HG03095 (cell line): ENCODE measurements at regions not wholly inside any gene's neighbourhood (a gene's known extent, or its start where the extent isn't known, plus 50 kb on each side); places are given as distances from the start of the nearest gene placed in this dataset.

ENCODE experiments used
- ATAC-seq: cut with Tn5 transposase; IDR thresholded peaks from one replicate; pipeline ENCODE4 v1.9.1; 2021; ENCODE audit warnings: moderate library complexity; ENCODE audit not compliant: unreplicated experiment

DNA sequence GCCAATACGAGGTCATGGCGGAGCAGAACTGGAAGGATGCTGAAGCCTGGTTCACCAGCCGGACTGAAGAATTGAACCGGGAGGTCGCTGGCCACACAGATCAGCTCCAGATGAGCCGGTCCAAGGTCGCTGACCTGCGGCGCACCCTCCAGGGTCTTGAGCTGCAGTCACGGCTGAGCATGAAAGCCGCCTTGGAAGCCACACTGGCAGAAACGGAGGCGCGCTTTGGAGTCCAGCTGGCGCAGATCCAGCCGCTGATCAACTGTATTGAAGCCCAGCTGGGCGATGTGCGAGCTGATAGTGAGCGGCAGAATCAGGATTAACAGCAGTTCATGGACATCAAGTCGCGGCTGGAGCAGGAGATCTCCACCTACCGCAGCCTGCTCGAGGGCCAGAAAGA, 296.9 kb downstream of the OGFRL1 start:
- no peak for ATAC-seq

DNA sequence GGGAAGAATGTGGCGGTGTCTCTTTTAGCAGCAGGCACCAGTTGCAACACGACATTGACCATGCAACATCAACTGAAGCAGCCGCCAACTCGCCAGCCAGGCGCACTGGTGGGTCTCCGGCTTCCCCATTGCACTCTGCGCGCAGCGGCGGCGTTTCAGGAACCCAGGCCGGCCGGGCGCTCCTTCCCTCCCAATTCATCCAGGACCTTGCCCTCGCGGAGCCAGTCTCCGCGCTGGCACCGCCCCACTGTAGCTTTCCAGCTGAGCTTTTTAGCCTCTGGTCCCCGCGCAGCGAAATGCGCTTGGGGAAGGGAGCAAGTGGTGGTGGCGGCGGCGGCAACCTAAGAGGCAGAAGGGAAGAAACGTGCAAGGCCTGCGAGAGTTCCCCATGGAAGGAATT, 297.9 kb upstream of the RIMS1 start:
- ATAC-seq, result no peak

DNA sequence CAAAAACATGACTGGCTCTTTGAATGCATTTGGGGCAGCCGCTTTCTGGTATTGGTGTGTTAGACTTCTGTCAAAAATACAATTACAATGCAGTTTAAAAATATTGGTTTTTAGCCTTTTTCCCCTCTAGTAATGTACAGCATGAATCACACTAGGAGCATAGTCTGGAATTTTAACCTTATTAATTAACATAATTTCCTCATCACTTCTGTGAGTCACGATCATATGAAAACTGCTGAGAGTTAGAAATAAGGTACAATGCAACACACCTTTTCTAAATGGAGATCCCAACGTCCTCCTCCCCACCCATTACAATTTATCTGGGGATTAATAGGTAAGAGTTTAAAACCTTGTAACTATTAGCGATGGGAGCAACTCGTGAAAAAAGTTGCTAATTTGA, 297.1 kb upstream of the RIMS1 start:
- ATAC-seq, result no peak

DNA sequence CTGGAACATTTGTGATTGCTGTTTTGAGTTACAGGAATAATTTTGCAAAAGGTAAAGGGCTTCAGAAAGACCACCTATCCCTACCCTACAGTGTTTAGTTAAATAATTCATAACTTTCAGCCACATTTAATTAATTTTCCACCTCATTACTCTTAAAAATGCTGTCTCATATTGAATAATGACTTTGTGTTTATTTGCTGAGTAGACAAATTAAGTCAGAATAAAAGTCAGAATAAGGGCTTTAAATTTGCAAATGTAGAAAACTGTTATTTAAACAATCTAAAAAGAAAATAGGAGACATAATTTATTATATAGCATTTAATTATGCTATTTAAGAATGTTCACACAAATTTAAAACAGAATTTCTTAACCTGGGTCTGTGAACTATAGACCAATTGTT, 293.7 kb upstream of the RIMS1 start:
- no peak for ATAC-seq

DNA sequence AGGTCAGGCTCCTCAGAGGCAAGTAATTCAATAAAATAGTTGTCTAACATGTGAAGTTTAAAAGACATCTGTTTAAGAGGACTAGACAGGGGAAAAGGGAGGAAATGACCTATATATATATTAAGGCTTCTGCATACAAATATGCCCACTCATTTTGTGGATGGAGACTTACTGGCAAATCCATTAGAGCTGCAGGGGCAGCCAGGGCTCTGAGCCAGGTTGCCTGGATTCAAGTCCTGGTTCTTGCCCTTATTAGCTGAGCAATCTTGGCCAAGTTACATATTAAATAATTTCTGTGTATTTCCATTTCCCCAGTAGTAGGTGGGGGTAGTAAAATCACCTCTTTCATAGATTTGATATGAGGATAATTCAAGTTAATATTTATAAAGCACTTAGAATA, 287.0 kb upstream of the RIMS1 start:
- no peak for ATAC-seq

DNA sequence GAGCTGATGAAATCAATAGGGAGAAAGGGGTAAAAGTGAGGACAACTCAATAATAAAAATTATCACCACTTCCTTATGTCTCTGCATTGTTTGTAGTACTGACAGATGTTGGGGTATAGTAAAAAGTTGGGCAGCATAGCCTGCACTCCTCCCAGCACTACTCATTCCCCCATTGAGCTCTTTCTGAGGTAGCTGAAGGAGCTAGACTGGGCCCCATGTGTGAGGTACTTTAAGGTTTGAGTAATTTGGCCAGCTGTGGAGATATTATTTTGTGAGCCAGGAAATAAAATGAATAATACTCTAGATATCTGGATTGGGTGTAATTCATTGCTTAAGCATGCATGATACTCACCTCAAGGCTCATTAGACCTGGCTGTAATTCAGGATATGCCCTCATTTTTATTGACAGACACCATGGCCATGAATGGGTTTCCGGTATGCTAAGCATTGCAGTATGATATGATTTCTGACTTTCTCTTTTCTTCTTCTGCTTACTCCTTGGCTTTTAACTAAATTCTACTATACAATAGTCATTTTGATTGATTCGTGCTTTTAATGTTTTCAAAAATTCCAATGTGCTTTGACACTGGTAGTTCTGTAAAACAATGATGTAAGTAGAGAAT, 283.9 kb upstream of the RIMS1 start:
- no peak for ATAC-seq

DNA sequence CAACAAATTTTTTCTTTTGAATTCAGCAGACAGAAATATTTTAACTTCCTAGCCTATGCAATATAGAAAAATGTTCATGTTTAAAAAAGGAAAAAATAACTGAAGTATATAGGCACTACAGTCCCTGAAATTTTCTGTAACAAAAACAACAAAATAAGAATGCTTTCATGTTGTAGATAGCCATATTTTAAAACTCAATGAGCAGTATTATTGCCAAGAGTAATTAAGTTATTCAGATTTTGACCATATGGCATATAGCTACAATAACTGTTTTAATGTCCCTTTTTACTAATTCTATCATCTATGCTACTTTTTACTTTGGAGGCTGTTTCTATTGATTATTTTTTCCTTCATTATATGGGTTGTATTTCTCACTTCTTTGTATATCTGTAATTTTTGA, 283.3 kb upstream of the RIMS1 start:
- no peak for ATAC-seq

DNA sequence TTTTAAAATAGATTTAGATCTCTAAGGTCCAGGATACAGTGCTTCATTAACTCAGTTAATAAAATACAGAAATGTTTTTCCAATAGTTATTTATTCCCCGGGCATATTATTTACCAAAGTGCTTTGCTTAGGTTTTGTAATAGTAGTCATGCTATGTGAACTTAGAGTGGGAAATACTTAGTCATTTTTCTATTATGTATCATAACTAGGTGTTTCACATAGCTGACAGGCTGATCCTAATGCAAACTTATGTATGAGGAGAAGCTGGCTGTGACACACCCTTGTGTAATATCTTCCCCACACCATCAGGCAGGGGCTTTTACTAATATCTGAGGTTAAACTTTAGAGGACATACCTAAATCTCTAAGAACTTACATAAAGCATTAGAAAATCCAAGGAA, 277.7 kb upstream of the RIMS1 start:
- ATAC-seq, result no peak

DNA sequence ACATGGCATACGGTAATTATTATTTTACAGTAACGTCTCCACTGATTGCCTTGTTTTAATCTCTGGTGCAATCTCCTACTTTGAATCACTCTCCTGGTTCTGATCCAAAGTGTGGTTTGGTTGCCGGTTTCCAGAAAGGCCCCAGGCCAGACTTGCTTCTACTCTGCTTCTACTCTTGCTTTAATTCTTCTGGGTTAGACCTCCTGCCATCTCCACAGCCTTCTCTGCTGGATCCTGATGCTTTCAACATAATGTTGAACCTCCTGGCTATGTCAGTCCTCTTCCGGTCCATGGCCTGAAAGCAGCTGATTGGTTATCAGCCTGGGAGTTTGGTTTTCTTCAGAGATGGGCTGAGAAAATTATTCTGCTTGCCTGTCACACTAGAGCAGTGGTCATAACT, 266.5 kb upstream of the RIMS1 start:
- no peak for ATAC-seq

DNA sequence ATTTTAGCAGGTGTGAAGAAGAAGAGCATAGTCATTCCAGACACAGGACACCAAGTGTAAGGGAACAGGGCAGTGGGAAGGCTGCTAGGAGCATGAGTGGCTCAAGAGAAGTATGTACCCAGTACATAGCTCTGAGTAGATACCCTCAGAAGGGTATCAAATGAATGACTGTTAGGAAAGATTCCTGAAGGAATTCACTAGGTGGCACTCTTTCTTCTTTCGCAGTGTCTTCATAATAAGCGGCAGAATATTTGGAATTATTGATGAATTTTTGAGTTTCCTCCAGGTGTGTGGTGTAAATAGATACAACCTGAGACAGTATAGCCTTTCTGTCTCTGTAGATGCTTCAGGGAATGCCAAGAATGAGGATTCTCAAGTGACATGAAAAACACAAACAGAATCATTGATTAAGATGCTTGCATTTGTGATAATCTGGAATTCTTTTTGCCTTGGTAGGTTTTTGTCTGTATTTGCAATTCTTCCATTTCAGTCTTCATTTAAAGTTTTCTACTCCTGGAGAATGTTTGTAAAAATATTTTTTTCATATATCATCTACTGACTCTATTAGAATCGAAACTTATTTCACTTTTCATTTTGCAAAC, 264.3 kb upstream of the RIMS1 start:
- ATAC-seq, result no peak

DNA sequence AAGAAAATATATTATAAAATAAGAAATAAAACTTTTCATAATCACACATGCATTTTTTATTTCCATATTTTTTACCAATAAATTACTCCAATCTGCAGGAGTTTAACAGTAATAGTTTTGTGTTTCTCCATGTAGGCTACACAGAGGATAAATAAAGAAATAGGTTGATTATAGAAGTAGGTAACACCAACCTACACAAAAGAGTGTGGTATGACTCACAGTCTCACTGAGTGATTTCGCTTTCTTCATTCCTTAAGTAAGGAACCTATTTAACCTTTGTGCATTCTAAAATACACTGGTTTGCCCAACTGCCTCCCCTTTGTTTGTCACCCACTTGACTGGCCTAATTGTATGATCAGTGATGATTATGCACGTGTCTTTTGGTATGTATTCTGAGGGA, 244.2 kb upstream of the RIMS1 start:
- ATAC-seq, result no peak

DNA sequence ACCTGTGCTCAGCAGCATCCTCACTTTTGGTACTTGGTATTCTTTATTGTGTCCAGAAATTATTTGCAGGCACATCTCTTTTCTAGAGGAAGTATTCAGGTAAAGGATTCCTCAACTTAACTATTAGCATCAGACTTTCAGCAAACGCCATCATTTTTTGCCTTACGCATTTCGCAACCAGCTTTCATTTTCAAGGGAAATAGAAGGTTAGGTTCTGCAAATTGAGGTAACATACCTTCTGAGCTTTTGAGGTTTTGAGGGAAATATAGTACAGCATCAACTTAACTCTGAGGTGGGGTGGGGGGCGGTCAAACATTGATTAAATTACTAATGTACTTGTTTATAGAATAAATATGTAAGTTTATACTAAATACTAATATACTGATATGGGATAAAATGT, 243.6 kb upstream of the RIMS1 start:
- no peak for ATAC-seq

DNA sequence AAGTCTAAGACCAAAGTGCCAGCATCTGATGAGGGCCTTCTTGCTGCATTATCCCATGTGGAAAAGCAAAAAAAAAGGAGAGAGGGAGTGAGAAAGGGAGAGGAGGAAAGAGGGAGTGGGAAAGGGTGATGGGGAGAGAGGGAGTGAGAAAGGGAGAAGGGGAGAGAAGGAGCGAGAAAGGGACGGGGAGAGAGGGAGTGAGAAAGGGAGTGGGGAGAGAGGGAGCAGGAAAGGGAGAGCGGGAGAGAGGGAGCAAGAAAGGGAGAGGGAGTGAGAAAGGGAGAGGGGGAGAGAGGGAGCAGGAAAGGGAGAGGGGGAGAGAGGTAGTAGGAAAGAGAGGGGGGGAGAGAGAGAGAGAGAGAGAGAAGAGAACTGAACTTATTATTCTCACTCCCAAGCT, 241.1 kb upstream of the RIMS1 start:
- ATAC-seq, result no peak

DNA sequence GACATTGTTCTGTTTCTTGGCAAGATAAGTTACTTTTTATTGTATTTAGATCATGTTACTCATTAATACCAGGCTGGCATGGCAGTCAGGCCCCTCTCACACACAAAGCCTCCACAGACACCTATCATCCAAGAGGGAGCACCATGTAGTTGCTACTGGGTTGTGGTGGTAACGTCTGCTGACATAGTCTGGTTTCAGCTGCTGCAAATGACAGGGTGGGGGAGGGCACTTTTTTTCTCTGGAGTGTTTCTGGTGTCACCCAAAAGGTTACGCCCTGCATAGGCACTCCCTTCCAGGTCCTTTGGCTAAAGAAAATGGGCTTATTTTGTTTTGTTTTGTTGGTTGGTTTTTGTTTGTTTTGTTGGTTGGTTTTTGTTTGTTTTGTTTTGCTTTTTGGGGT, 236.4 kb upstream of the RIMS1 start:
- ATAC-seq, result no peak

DNA sequence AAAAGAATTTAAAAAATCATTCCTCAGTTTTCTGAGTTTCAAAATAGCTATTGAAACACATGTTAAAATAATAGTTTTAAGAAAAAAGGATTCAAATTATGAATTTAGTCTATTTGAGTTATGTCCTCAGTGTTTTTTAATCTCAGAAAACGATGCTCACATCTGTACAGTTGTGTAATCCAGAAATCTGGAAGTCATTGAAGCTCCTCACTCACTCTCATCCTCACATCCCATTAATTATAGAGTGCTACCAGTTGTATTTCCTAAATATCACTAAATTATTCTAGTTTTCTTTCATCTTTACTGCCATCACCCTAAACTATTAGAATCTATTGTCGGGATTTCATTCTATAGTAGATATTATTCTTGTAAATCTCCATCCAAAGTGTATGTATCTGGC, 234.7 kb upstream of the RIMS1 start:
- ATAC-seq, result no peak

DNA sequence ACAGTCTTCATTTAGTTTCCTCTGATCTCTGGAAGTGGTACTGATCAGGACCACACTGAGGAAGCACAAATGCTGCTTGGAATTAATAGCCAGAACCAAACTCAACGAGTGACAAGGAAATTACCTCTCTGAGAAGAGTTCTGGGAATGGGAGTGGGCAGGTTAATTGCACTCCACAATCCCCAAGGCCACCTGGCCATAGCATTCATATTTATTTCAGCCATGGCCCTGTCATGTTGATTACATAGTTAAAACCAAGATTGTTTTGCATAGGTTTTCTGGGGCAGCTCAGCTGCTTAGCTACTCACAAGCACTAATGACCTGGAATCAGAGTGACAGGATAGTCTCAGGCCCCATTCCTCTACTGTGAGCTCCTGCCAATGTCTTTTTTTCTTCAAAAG, 230.2 kb upstream of the RIMS1 start:
- no peak for ATAC-seq

DNA sequence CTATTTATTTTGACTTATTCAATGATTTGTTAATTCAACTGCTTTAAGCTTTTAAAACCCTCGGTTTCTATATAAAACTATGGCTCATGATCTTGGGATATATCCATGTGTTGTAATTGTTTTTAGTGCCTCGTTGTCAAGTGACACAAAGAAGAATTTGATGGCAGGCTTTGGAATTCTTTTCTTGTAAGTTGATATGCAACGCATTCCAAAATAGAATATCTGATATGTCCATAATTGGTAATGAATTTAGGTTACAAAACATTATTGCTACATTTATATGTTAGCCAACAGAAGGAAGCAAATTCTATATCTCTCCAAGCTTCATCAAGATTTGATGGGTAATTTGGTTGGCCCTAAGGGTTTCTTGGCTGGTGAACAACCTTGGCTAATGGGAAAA, 220.4 kb upstream of the RIMS1 start:
- no peak for ATAC-seq

DNA sequence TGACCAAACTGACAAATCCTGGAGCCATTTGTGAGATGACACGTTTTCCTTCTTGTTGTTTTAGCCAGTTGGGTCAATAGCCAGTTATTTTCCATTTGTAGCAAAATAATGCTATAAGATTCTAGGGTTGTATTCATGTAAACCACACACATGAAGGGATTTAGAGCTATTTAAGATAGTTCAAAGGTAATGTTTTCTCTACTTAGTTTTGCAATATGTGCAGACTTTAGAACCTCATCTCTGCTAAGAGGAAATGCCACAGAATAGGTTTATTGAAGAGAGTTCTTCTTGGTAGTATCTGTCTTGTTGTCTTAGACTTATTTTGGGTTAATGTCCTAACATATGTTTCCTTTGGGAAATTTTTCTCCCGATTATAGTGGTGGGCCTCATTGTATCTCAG, 213.5 kb upstream of the RIMS1 start:
- ATAC-seq, result no peak

DNA sequence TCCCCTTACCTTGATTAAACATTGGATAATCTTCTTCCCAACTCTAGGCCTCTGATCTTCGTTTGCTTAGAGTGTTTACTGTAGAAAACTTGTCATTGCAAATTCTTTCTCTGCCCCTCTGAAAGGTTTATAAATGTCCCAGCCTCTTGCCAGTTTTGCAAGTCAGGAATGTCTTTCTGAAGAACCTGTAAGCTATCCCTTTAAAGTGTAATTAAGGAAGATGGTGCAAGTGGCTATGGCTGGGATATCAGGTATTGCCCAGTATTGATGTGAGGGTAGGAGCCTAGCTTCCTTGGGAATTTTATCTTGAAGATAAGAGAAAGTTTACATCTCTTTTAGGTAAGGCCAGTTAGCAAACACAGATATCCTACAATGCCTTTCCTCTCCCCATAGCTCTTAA, 211.0 kb upstream of the RIMS1 start:
- ATAC-seq, result no peak

DNA sequence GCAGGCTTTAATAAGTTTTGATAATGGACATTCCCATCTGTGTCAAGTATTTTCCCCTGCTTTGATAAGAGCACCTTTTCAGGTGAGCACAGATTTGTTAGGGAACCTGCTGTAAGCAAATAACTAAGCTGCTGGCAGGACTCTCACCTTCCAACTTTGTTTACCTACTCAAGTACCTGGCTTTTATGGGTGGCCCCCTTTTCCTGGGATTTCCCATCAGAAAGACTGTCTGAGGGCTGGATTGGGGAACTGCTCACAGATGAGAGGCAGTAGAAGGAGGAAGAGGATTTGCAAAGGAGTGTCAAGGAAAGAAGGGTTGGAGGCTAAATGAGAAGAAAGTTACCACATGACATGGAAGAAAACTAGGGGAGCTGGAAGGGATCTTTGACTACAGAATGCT, 210.1 kb upstream of the RIMS1 start:
- no peak for ATAC-seq

DNA sequence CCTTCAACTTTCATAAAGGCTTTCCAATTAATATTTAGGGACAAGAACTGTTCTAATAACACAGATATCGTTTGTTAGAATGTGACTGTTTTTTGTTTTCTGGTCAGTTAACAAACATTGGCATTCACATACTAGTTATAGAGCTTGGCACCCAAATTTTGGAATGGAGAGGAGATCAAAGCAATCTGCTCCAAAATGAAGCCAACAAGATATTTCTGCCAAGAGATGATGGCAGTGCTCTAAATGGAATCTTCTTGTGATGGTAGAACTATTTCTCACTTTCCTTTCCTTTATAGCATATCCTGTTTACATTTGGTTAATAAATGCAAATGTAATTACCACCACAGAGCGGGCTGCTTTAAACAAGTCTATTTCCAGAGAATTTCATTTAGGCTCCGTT, 208.3 kb upstream of the RIMS1 start:
- ATAC-seq, result no peak

DNA sequence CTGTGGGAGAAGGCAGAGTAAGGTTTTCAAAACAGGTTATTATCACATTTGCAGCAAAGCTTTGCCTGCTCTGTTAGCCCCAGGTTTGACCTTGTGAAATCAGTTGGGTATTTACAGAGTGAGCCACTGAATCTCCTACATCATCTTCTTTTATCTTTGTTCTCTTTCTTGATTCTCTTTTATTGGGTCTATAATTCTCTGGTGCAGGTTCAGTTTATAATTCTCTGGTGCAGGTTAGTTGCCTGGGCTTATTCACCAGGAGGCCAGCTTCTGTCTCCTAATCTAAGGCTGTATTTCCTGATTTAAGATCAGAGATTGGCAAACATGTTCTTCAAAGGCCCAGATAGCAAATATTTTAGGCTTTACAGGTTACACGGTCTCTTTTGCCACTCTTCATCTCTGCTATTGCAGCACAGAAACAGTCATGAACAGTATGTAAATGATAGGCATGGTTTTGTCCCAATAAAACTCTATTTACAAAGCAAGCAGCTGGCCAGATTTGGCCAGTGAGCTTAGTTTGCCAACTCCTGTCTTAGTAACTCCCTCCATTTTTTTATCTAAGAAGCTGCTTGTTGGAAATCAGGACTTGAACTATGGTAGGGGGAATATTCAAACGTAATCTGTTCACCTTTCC, 205.0 kb upstream of the RIMS1 start:
- no peak for ATAC-seq
